ENCODE measurements at regions not wholly inside any gene's neighbourhood (a gene's known extent, or its start where the extent isn't known, plus 50 kb on each side); places are given as distances from the start of the nearest gene placed in this dataset.
"Not testable (repeated sequence)": the region's sequence is repeated elsewhere in the genome, so short reads cannot be mapped to it uniquely, and the experiment has no call there.

DNA sequence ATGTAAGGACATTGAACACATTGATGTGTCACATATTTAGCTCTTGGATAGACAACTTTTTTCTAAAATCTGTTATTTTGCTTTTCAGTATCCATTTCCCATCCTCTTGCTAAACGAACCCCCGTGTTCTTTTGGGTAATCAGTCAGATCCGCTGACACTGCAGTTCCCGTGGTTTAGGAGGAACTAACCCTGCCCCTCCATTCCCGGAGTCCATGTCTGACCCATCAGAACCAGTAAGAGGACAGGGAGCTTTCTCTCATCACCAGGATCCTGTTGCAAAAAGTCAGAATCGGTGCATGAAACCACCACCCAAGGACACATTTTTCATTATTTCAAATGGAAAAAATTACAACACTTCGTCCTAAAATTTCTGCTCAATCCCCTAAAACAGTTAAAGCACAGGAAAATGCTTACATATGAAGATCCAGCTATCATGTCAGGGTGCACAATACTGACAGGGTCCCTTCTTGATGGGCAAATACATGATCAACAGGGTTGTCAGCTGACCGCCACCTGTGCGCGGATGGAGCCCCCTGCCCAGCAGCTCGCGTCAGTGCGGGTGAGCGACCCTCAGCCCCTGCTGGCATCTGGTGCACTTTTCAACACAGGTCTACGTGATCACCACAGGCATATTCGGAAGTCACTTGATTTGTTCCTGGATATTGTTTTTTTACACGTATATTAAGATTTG is 276.8 kb downstream of the ADGRD1 start:
- peaks cover 3% of the 10 kb centered on the region for H3K4me1 Mint-ChIP-seq
- no peaks in the 10 kb centered on the region for H3K9me3 Mint-ChIP-seq
- ATAC-seq (ENCODE audit: low read depth): no peak
- no peaks in the 10 kb centered on the region for H3K36me3 Mint-ChIP-seq
- no peak overlapping the region for H3K4me3 Mint-ChIP-seq
- H3K27ac Mint-ChIP-seq: no peak overlapping the region
- peaks cover 5% of the 10 kb centered on the region for H3K27me3 Mint-ChIP-seq
- DNase-seq (ENCODE audit: low spot score in 2 of 2): no peak

DNA sequence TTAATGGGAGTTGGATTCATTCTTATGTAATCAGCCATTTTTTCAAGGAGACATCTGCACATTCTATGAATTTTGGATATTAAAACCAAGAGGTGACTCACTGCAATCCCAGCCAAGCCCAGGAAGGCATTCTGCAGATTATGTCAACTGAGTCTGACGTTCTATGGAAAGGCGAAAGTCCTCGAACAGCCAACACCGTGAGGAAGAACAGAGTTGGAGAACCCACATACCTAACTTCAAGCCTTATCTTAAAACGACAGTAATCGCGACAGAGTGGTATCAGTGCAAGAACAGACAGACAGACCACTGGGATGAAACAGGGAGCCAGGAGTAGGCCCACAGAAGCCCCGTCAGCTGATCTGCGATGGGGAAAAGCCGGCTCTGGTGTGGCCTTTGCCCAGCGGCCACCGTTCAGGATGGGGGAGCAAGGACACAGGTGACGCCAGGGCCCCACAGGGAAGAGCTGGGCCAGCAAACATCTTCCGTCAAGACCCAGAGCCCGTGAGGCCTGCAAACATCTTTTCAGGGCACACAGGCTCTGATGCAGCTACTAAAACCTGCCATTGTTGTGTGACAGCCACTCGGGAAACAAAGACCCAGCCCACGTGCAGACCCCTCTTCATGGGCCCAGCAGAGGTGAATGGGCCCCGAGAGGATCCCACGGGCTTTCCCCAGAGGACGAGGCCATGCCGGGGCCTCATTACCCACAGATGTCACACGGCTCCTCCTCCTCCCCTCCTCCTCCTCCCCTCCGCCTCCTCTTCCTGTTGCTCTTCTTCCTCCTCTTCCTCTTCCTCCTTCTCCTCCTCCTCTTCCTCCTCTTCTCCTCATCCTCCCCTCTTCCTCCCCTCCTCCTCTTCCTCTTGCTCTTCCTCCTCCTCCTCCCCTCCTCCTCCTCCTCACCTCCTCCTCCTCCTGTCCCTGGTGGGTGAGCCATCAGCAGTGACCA is 277.6 kb downstream of the ADGRD1 start:
- Mint-ChIP-seq H3K4me3 (no peak overlapping the region), H3K36me3 (no peaks in the 10 kb centered on the region), H3K4me1 (peaks cover 3% of the 10 kb centered on the region), H3K27me3 (peaks cover 7% of the 10 kb centered on the region), H3K27ac (no peak overlapping the region), H3K9me3 (no peaks in the 10 kb centered on the region)
- ATAC-seq (ENCODE audit: low read depth): no peak
- DNase-seq (ENCODE audit: low spot score in 2 of 2): no peak

DNA sequence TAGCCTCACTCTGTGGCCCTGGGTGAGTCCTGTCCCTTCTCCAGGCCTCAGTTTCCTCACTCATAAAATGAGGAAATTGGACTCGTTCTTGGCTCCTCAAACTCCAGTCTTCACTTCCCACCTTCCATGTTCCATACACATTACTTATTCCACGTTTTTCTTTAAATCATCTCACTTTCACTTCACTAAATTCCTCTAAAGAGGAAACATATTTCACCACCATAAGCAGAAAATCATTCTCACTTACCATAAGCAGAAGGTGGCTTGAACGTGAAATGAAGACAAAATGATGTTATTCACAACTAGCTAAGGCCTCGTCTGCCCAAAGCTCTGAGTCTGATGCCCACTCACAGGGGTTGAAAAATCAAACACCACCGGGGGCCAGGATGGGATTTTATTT is 278.3 kb downstream of the ADGRD1 start:
- H3K27ac Mint-ChIP-seq: no peak overlapping the region
- no peak for DNase-seq (ENCODE audit: low spot score in 2 of 2)
- peaks cover 7% of the 10 kb centered on the region for H3K27me3 Mint-ChIP-seq
- H3K36me3 Mint-ChIP-seq: no peaks in the 10 kb centered on the region
- H3K4me1 Mint-ChIP-seq: peaks cover 3% of the 10 kb centered on the region
- ATAC-seq (ENCODE audit: low read depth): no peak
- H3K9me3 Mint-ChIP-seq: no peaks in the 10 kb centered on the region
- H3K4me3 Mint-ChIP-seq: no peak overlapping the region

DNA sequence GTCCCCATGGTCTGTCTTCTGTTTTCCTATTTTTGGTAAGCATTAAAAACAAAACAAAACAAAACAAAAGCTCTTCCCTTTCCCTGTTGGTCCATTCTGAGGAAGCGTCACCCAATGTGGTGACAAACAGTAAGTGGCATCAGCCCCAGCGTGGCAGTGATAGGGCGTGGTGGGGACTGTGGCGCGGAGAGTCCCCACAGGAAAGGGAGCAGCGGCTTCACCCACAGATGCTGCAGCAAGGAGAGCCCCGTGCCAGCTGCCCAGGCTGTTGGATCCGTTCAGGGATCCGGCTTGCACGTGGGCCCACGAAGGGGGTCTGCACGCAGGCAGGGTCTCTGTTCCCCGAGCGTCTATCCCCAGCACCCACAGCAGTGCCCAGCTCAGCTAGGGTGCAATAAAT is 279.2 kb downstream of the ADGRD1 start:
- H3K27ac Mint-ChIP-seq; H3K4me1 Mint-ChIP-seq; H3K36me3 Mint-ChIP-seq; H3K27me3 Mint-ChIP-seq; DNase-seq (ENCODE audit: low spot score in 2 of 2); H3K9me3 Mint-ChIP-seq; H3K4me3 Mint-ChIP-seq; ATAC-seq (ENCODE audit: low read depth): not testable (repeated sequence)

DNA sequence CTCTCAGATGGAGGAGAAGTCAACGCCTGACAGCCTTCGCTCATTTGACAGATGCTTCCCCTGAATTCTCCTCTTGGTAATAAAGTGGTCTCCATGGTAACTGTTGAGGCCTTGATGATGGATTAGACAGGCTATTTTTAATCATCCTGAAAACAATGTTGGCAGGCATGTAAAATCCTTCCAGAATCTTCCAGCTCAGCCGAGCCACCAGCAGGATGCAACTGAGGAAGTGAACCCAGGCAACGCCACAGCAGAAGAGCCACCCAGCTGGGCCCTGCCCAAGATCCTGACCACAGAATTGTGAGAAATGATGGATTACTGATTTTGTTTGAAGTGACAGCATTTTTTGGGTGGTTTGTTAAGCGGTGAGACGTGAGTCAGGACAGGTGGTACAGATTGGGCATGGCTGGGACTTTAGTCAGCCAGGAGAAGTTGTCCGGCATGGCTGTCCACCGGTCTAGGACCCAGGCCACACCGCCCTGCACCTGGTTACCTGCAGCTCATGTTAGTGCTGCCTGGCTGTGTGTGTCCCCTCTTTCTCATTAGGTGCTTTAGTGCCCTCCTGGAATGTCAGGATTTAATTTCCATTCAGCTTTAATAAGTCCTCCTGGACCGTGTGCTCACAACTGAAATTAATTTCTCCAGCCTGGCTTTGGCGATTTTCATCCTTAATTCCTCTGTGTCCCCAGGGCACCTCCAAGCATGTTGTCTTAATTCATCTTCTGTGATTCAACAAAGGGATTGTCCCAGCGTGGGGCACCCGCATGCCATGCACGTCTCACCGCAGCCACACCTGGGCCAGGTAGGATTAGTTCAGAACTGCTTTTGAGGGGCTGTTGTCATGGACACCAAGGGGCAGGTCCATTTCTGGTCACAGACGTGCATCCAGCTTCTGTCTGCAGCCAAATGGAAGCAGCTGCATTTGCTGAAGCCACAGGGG is 280.4 kb downstream of the ADGRD1 start:
- not testable (repeated sequence) for H3K27me3 Mint-ChIP-seq; H3K27ac Mint-ChIP-seq; H3K4me1 Mint-ChIP-seq; H3K9me3 Mint-ChIP-seq; H3K4me3 Mint-ChIP-seq; ATAC-seq (ENCODE audit: low read depth); DNase-seq (ENCODE audit: low spot score in 2 of 2); H3K36me3 Mint-ChIP-seq

DNA sequence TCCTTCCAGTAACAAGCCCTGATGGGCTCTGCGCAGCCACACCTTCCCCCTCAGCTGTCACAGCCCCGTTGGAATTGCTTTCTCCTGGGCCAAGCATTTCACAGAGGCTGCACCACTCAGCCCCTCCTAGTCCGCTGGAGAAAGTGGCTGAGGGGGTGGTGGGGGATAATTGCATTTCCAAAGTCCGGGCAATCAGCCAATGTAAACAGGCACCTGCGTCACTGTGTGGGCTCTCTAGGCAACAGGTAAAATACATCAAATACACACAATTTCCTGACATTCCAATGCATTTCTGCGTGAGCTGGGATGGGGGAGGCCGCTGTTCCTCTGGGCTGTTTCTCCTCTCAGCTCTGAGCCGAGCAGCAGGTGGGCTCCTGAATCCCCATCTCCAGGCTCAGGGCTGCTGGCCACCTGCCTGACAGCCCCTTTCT is 281.1 kb downstream of the ADGRD1 start:
- not testable (repeated sequence) for H3K4me1 Mint-ChIP-seq; H3K9me3 Mint-ChIP-seq; H3K27ac Mint-ChIP-seq; H3K4me3 Mint-ChIP-seq; H3K36me3 Mint-ChIP-seq; H3K27me3 Mint-ChIP-seq; ATAC-seq (ENCODE audit: low read depth); DNase-seq (ENCODE audit: low spot score in 2 of 2)

DNA sequence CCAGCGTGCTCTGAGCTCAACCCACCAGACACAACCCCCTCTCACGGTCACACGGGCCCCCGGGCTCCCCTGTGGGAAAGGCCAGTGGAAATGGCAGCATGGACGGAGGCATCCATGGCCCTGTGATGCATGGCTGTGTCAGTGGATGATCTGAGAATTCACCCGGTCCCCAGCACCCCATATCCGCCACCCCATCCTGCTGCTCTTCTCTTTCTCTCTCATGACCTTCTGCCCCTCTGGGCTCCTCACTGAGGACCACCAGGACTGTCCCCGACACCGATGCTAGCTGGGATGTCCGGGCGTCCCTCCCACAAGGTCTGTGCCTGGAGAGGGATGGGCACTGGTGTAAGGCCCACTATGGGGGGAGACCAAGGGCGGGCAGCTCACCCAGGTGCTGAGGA is 282.2 kb downstream of the ADGRD1 start:
- Mint-ChIP-seq H3K4me1 (peaks cover 3% of the 10 kb centered on the region), H3K4me3 (no peak overlapping the region), H3K27me3 (peaks cover 6% of the 10 kb centered on the region), H3K36me3 (no peaks in the 10 kb centered on the region), H3K9me3 (no peaks in the 10 kb centered on the region), H3K27ac (no peak overlapping the region)
- DNase-seq (ENCODE audit: low spot score in 2 of 2) (no peak), ATAC-seq (ENCODE audit: low read depth) (no peak)

DNA sequence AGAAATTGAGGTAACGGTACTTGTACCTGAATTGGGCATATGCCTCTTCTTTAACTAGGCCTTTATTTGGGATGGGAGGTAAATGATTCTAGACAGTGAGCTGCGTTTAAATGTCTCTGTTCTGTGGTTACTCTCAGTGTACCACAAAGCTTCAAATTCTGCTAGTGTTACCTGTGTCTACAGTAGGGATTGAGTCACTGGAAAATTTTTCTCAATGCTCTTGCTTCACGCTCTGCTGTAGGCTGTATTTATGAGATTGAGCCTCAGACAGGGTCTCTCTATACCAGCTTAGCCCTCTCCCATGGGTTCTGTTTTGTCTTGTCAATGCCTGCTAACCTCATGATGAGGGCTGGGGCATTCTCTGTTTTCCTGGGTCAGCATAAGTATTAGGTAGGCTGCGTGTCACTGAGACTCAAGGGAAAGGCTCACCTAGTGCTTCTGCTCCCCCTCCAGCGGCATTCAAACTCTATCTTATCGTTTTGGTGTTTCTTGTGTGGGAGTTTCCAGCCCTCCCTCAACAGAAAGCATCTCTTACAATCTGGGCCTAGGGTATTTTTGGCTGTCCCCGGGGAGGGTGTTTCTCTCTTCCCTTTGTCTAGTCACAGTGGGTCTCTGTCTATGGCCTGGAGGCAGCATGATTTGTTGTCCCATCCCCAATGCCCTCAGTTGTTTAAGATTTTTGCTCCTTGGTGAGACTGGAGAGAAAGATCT is 285.8 kb downstream of the ADGRD1 start:
- H3K27ac Mint-ChIP-seq: no peak overlapping the region
- no peaks in the 10 kb centered on the region for H3K9me3 Mint-ChIP-seq
- H3K4me3 Mint-ChIP-seq: no peak overlapping the region
- peaks cover 5% of the 10 kb centered on the region for H3K27me3 Mint-ChIP-seq
- DNase-seq (ENCODE audit: low spot score in 2 of 2) (no peak), ATAC-seq (ENCODE audit: low read depth) (no peak)
- H3K36me3 Mint-ChIP-seq: no peaks in the 10 kb centered on the region
- H3K4me1 Mint-ChIP-seq: no peaks in the 10 kb centered on the region

DNA sequence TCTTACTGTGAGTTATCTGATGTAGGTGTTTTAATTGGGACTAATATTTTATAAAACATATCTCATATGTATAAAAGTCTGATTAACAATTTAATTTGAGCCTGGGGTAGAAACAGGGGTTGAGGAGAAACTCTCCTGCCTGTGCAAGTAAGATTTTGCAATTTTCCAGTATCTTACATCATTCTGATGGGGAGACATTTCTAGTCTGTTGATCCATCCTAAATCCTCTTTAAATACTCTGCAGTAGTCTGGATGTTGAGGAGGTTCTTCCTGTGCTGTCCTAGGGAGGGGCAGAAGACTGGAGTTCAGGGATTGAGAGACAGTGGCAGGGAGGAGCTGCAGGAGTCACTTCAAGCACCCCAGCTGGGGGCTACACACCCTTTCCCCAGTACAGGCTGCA is 287.8 kb downstream of the ADGRD1 start:
- Mint-ChIP-seq H3K9me3 (no peaks in the 10 kb centered on the region), H3K27ac (no peak overlapping the region), H3K4me3 (no peak overlapping the region), H3K27me3 (peaks cover 2% of the 10 kb centered on the region), H3K4me1 (no peaks in the 10 kb centered on the region), H3K36me3 (no peaks in the 10 kb centered on the region)
- ATAC-seq (ENCODE audit: low read depth) (no peak), DNase-seq (ENCODE audit: low spot score in 2 of 2) (no peak)

DNA sequence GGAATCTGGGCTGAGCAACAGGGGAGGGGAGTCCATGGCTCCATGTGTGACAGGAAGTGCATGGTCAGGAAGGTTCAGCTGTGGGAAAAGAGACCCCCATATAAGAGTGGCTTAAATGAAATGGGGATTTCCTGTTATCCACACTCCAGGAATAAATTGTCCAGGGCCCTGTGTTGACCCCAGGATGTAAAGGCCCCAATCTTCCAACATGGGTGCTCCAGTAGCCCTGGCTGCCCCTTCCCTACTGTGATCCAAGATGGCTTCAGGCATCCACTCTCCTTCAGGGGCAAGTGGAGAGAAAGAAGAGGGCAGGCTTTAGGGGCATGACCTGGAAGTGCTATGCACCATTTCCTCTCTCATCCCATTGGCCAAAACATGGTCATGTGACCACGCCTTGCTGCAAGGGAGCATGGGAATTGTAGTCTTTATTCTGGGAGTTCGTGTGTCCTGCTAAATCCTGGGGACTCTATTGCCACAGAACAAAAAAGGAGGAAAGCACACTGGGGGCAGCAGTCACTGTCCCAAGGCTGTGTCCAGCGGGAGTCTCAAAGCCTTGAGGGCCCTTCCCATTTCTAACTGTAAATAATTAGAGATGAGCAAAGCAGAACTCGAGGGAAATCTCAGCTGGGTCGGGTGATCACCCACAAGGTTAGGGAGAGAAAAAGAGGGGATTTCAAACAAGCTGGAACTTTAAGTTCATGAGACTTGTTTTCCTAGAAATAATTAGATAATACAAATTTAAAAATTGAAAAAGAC is 289.2 kb downstream of the ADGRD1 start:
- no peaks in the 10 kb centered on the region for H3K9me3 Mint-ChIP-seq
- H3K27ac Mint-ChIP-seq: no peak overlapping the region
- DNase-seq (ENCODE audit: low spot score in 2 of 2): no peak
- ATAC-seq (ENCODE audit: low read depth): no peak
- no peak overlapping the region for H3K4me3 Mint-ChIP-seq
- H3K4me1 Mint-ChIP-seq: no peaks in the 10 kb centered on the region
- no peaks in the 10 kb centered on the region for H3K36me3 Mint-ChIP-seq
- H3K27me3 Mint-ChIP-seq: peaks cover 4% of the 10 kb centered on the region

DNA sequence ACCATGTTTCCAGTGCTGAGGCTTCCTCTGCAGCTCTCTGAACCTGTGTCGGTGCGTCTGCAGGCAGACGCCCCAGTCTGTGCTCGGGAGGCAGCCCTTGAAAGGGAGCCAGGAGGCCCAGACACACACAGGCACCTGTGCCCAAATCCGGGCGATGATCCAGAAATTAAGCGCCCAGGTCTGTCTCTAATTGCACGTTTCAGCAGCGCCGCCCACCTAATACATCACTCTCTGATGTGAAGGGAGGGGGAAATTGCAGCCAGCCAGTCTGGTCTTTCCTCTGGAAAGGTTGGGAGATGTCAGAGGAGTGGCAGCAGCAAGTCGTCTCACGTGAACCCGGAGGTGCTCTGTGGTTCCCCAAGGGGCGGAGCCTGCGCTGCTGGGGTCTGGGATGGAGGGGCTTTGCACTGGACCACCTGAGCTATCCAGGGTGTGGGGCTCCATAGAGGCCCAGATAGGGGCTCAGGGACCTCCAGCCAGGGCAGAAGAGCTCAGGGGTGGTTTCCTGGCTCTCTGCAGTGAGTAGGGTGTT is 290.5 kb downstream of the ADGRD1 start:
- H3K9me3 Mint-ChIP-seq; ATAC-seq (ENCODE audit: low read depth): not testable (repeated sequence)

DNA sequence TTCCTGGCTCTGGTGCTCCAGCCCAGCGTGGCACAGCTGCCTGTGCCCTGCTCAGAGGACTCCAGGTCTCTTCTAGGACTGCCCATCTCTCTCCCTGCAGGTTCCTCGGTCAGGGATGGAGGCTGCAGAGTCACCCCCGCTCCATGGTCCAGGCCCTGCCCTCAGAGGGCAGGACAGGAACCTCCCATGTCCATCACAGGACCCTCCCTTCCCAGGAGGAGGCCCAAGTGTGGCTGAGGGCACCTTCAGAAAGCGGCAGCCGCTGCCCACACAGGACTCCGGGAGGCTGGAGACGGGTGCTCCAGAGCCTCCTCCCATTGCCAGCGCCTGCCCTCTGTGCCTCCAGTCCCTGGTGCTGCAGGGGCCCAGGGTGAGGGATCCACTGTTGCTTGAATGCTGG is 291.5 kb downstream of the ADGRD1 start:
- not testable (repeated sequence) for H3K9me3 Mint-ChIP-seq; H3K36me3 Mint-ChIP-seq; H3K4me1 Mint-ChIP-seq; H3K4me3 Mint-ChIP-seq; ATAC-seq (ENCODE audit: low read depth); DNase-seq (ENCODE audit: low spot score in 2 of 2); H3K27ac Mint-ChIP-seq; H3K27me3 Mint-ChIP-seq

More for the DNA sequence above, 290.5 kb downstream of the ADGRD1 start:
- H3K4me1 Mint-ChIP-seq; H3K36me3 Mint-ChIP-seq; H3K27ac Mint-ChIP-seq; H3K27me3 Mint-ChIP-seq; DNase-seq (ENCODE audit: low spot score in 2 of 2); H3K4me3 Mint-ChIP-seq: not testable (repeated sequence)
